Ovary (tissue), 7 donors: ENCODE measurements at regions not wholly inside any gene's neighbourhood (a gene's known extent, or its start where the extent isn't known, plus 50 kb on each side); places are given as distances from the start of the nearest gene placed in this dataset.

Experiments
- DNase-seq, 5 donors: peaks; one replicate each; pipeline ENCODE4 v3.0.0-alpha.2; 2019 to 2020
- H3K27ac ChIP-seq, 2 donors: fragments of 200-600 bp; one replicate each; pipeline versions ENCODE4 v1.5.1 to v1.8.0; 2019 to 2022
- H3K27me3 ChIP-seq: fragments of 200-600 bp; one replicate; pipeline ENCODE4 v1.8.0; 2022
- H3K36me3 ChIP-seq: fragments of 200-600 bp; sonication (generic); one replicate; pipeline ENCODE4 v1.5.1; 2019
- H3K4me1 ChIP-seq: one replicate; pipeline ENCODE4 v1.8.1; 2013; ENCODE audit warnings: mild to moderate bottlenecking, moderate library complexity; ENCODE audit not compliant: insufficient read depth
- H3K4me3 ChIP-seq: fragments of 200-600 bp; sonication (generic); one replicate; pipeline ENCODE4 v1.5.1; 2017
- H3K9me3 ChIP-seq, 2 donors: fragments of 200-600 bp in 1 of 2; sonication (generic) in 1 of 2; one replicate each; pipeline versions ENCODE4 v1.5.1 to v1.8.1; 2013 to 2019; ENCODE audit warnings: mild to moderate bottlenecking in 1 of 2, moderate library complexity in 1 of 2
- CTCF ChIP-seq, 3 donors: fragments of 450-650 bp in 2 of 3; fragments of 200-600 bp in 1 of 3; IDR thresholded peaks; one replicate each; pipeline versions ENCODE4 v1.5.1 to v1.8.0; 2016 to 2022; ENCODE audit warnings: antibody characterized with exemption in 3 of 3, mild to moderate bottlenecking in 1 of 3
- EP300 ChIP-seq: sonication (generic); formaldehyde crosslinking; IDR thresholded peaks from one replicate; pipeline ENCODE4 v1.6.1; 2017; ENCODE audit warnings: antibody characterized with exemption
- POLR2A ChIP-seq: fragments of 450-650 bp; IDR thresholded peaks from one replicate; pipeline ENCODE4 v1.6.1; 2017; ENCODE audit warnings: antibody characterized with exemption, mild to moderate bottlenecking, moderate library complexity
- WGBS, 3 donors: extraction: QIAGEN DNeasy Blood & Tissue Kit in 1 of 3; methylation state at CpG; one replicate each; pipeline versions ENCODE4 v1.1.5 to v1.1.7; 2013 to 2017; 5-methylcytosine and 5-hydroxymethylcytosine counted together
- intact Hi-C, 4 donors: fragments of 100-400 bp; cut with DNase I; formaldehyde crosslinking; loops; one replicate each; pipeline versions ENCODE4 v1.11.0 to v1.15.1; 2022 to 2023
- donor health status: DM: no; HTN: no; CAD: no; lungs with moderate emphysema.
- donor health status: DM: no; HTN: no; CAD: no.
- donor health status: Bipolar disorder and iron deficiency.
- donor health status: DM: no; HTN: no; CAD: no.
- donor health status: DM: yes; HTN: yes; CAD: no.

- Histone ChIP-seq H3K27me3 (no peaks in the 10 kb centered on the region), H3K27ac (no peak overlapping the region), H3K4me3 (no peak overlapping the region), H3K4me1 (no peaks in the 10 kb centered on the region), H3K36me3 (no peaks in the 10 kb centered on the region), H3K9me3 (no peaks in the 10 kb centered on the region)
- no peak for TF ChIP-seq POLR2A
- no peak for TF ChIP-seq EP300
- no peak for TF ChIP-seq CTCF (IDR thresholded peaks at IDR 0.05)
- DNase-seq = no peak
- intact Hi-C loops = no loop called here
- WGBS, 3 donors = 78 to 84% (median 79%) methylated on average over 19 of the region's 19 CpGs
Measured at GRCh38 chr18:71028285-71028762, 739.5 kb downstream of the SOCS6 start.

- Histone ChIP-seq H3K9me3 (no peaks in the 10 kb centered on the region), H3K4me1 (no peaks in the 10 kb centered on the region), H3K4me3 (no peak overlapping the region), H3K36me3 (no peaks in the 10 kb centered on the region), H3K27me3 (no peaks in the 10 kb centered on the region), H3K27ac (no peak overlapping the region)
- WGBS, 3 donors = 78 to 85% (median 85%) methylated on average over 4 of the region's 4 CpGs
- TF ChIP-seq EP300 = no peak
- TF ChIP-seq POLR2A = no peak
- no peak for TF ChIP-seq CTCF (IDR thresholded peaks at IDR 0.05)
- intact Hi-C loops = no loop called here
- no peak for DNase-seq
Measured at GRCh38 chr18:71027531-71027930, 738.7 kb downstream of the SOCS6 start.

- WGBS, 3 donors = 16 to 36% (median 25%) methylated on average over 6 of the region's 6 CpGs
- intact Hi-C loops = no loop called here
- no peak for DNase-seq
- H3K27ac ChIP-seq = no peak overlapping the region
- TF ChIP-seq EP300 (no peak), POLR2A (no peak), CTCF (IDR thresholded peaks at IDR 0.05) (no peak)
- H3K27me3 ChIP-seq = no peaks in the 10 kb centered on the region
- no peak overlapping the region for H3K4me3 ChIP-seq
- no peaks in the 10 kb centered on the region for H3K36me3 ChIP-seq
- H3K4me1 ChIP-seq = no peaks in the 10 kb centered on the region
- H3K9me3 ChIP-seq = no peaks in the 10 kb centered on the region
Measured at GRCh38 chr18:71025505-71026225, 736.8 kb downstream of the SOCS6 start.

- Histone ChIP-seq H3K4me1 (no peaks in the 10 kb centered on the region), H3K4me3 (no peak overlapping the region), H3K9me3 (no peaks in the 10 kb centered on the region), H3K27me3 (no peaks in the 10 kb centered on the region), H3K27ac (no peak overlapping the region), H3K36me3 (no peaks in the 10 kb centered on the region)
- intact Hi-C loops = no loop called here
- TF ChIP-seq EP300 = no peak
- 79 to 86% (median 82%) methylated on average over 1 of the region's 1 CpG for WGBS, 3 donors
- no peak for DNase-seq
Measured at GRCh38 chr18:71022389-71022788, 733.5 kb downstream of the SOCS6 start.

- TF ChIP-seq CTCF (IDR thresholded peaks at IDR 0.05) (no peak), EP300 (no peak), POLR2A (no peak)
- Histone ChIP-seq H3K36me3 (no peaks in the 10 kb centered on the region), H3K4me1 (no peaks in the 10 kb centered on the region), H3K27ac (no peak overlapping the region), H3K9me3 (no peaks in the 10 kb centered on the region), H3K4me3 (no peak overlapping the region), H3K27me3 (no peaks in the 10 kb centered on the region)
- WGBS, 3 donors = 91 to 98% (median 94%) methylated on average over 2 of the region's 2 CpGs
- intact Hi-C loops = no loop called here
- DNase-seq = no peak
Measured at GRCh38 chr18:71021030-71021362, 732.2 kb downstream of the SOCS6 start.
